DOHH2 (cell line): ENCODE measurements at regions not wholly inside any gene's neighbourhood (a gene's known extent, or its start where the extent isn't known, plus 50 kb on each side); places are given as distances from the start of the nearest gene placed in this dataset.

Source experiments
- EZH2phosphoT487 ChIP-seq: fragments of 200-600 bp; sonication (generic); IDR thresholded peaks from 2 replicates; pipeline ENCODE4 v1.6.1; 2017; ENCODE audit warnings: borderline replicate concordance, mild to moderate bottlenecking, antibody characterized with exemption, low read length, moderate library complexity, mixed read lengths
- TF ChIP-seq, protein P1 (sequence below): fragments of 200-600 bp; sonication (generic); IDR thresholded peaks from one replicate; pipeline ENCODE4 v1.5.1; 2014; ENCODE audit warnings: antibody characterized with exemption, mild to moderate bottlenecking, low read depth, low read length; ENCODE audit not compliant: poor library complexity, severe bottlenecking

- TF ChIP-seq, protein P1, sequence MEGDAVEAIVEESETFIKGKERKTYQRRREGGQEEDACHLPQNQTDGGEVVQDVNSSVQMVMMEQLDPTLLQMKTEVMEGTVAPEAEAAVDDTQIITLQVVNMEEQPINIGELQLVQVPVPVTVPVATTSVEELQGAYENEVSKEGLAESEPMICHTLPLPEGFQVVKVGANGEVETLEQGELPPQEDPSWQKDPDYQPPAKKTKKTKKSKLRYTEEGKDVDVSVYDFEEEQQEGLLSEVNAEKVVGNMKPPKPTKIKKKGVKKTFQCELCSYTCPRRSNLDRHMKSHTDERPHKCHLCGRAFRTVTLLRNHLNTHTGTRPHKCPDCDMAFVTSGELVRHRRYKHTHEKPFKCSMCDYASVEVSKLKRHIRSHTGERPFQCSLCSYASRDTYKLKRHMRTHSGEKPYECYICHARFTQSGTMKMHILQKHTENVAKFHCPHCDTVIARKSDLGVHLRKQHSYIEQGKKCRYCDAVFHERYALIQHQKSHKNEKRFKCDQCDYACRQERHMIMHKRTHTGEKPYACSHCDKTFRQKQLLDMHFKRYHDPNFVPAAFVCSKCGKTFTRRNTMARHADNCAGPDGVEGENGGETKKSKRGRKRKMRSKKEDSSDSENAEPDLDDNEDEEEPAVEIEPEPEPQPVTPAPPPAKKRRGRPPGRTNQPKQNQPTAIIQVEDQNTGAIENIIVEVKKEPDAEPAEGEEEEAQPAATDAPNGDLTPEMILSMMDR: no peak
- no peak for TF ChIP-seq EZH2phosphoT487
These were observed 215.5 kb upstream of the ECI2 start for GRCh38 chr6:4350567-4351519.
